GM18858 (cell line): ENCODE measurements at regions not wholly inside any gene's neighbourhood (a gene's known extent, or its start where the extent isn't known, plus 50 kb on each side); places are given as distances from the start of the nearest gene placed in this dataset.

Source experiments
- ATAC-seq: cut with Tn5 transposase; IDR thresholded peaks from one replicate; pipeline ENCODE4 v1.9.1; 2021; ENCODE audit not compliant: unreplicated experiment

DNA sequence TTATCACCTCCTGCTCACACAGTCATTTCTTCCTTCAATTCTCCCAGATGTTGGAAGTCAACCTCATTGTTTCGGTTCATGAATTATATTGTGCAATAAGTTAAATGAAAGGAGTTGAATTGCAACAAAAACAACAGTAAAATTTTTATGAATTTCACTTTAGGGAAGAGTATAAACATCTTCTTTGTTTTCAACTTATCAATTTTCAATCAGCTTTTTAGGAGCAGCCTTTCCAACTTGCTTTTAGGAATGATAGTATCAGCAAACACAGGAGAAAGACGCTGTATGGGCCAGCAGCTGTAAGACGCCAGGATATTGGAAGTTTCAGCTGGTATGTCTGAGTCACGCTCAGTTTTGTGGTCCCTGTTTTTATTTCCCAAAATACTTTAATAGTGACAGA, 132.5 kb upstream of the ARGLU1 start:
- no peak for ATAC-seq

DNA sequence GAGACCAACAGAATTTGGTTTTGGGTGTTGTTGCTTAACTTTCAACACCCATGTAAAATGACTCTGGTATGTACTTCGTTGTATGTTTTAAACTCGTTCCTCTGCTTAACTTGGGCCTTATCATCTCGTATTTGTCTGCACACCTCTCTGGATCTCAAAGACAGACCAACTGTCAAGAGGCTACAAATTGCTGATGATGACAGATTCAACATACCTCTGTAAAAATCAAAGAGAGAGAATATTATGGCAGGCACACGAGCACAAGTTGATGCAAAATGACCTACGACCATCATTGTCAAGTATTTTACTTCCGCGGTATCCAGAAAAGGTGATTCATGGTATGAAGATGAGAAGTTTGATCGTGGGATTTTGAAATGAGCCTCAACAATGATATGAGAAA, 132.1 kb upstream of the ARGLU1 start:
- no peak for ATAC-seq

DNA sequence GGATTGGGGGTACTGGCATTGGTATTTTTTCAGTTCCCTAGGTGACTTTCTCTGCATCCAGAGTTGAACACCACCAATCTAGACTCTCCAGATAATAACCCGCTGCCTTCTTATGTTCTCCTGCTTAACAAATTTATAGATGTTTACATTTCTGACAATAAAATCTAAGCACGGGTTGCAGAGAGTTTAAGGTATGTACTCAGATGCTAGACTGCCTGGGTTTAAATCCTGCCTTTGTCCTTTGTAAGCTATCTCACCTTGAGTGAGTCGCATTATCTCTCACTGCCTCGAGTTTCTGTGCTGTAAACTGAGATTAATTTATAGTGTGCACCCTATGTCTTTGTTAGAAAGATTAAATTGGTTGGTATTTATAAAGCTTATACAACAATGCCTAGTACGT, 131.4 kb upstream of the ARGLU1 start:
- no peak for ATAC-seq

DNA sequence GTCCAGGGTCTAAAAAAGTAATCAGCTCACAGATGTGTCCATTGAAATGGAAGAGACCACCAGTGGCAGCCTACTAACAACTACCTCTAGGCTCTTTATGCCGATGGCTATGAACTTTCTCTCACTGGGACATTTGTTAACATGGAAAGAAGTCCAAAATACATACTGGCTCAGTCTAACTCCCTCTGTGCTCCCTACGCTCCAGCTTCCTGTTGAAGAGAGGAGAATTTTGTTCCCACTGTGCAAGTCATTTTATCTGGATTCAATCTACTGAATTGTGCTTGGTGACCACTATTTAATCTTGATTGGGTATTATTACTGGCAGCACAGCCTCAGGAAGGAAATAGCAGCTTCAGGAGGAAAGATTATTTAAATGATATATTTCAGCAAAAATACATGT, 128.8 kb upstream of the ARGLU1 start:
- no peak for ATAC-seq

DNA sequence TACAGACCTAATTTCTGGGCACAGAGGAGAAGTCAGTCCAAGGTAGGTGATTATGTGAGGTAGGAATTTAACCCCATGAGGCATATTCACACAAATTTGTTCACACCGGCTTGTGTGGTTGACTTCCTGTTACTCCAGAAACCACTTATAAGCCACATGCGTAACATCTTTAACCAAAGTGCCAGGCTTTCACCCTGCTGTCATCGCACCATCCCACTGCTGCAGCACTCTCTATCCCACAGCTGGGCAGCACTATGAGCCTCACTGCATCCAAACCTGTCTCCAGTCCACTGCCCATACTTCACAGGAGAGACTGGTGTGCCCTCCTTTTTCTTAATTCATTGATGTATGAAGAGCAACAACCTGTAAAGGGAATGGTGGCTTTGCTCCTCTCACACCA, 128.2 kb upstream of the ARGLU1 start:
- no peak for ATAC-seq

DNA sequence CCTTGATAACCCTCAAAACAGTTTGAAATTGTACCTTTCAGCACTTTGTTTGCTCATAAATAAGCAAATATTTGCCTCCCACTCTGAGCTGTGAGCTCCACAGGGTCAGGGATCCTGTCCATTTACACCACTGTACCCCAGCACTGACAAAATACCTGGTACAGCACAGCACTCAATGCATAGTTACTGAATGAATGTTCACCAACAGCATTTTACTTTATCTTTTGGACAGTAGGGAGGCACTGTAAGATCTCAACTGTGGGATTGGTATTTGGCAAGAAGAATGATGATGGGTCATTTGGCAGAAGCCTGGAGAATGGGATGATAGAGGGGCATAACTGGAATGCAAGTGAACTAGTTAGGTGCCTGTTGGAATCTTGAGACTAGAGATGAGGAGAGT, 127.2 kb upstream of the ARGLU1 start:
- ATAC-seq, result no peak

DNA sequence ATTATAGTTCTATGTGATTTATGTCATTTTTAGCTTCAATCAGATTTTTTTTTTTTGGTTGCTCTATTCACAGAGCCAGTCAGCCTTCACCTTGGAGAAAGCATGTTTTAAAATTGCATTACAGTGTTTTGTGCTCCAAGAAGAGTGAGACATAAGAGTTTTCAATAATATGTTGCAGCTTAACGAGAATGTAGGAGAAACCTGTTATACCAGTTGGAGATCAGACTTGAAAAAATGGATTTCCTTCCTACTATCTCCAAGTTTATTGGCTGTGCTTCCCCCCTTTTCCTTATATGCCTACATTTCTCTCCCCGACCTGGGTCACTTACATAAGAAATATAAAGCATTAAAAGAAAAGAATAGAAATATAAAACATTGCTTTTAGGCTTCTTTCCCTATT, 123.9 kb upstream of the ARGLU1 start:
- ATAC-seq, result no peak

DNA sequence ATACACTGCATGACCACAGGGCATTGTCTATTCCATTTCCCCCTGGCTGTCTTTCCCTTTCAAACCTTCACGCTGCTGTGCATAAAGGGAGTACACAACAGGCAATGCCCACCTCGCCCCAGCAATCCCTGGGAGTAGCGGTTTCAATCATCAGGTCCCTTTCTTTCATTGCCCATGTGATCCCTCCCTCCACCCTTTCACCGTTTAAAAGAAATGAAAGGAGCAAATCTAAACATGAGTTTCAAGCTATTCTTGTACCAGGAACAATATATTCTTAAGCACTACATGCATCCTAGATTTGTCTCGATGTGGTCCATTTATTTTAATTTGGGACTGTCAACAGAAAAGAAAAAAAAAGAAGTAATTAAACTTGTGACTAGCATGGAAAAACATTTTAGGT, 123.4 kb upstream of the ARGLU1 start:
- no peak for ATAC-seq

DNA sequence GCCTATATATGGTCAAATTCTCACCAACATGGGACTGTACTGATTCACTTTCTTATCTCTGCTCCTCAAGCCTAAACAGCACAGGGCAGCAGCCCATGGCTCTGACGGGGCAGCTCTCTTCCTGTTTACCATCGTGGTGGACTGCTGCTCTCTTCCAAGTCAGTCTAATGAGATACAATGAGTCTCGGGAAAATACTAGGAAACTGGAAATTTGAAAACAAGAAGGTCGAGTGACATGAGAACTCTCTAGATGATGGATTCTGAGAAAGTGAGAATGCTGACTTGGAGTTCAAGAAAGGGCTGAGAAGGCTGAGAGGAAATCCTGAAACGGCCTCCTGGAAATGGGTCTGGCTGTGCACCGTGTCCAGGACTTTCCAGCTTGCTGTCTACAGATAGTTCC, 122.8 kb upstream of the ARGLU1 start:
- no peak for ATAC-seq

DNA sequence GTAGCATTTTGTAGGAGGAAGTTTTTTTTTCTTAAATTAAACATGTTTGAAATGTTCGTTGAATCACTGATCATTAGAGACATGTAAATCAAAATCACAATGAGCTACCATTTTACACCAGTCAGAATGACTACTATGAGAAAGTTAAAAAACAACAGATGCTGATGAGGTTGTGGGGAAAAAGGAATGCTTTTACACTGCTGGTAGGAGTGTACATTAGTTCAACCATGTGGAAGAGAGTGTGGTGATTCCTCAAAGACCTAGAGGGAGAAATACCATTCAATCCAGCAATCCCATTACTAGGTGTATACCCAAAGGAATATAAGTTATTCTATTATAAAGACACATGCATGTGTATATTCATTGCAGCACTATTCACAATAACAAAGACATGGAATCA, 122.0 kb upstream of the ARGLU1 start:
- no peak for ATAC-seq

DNA sequence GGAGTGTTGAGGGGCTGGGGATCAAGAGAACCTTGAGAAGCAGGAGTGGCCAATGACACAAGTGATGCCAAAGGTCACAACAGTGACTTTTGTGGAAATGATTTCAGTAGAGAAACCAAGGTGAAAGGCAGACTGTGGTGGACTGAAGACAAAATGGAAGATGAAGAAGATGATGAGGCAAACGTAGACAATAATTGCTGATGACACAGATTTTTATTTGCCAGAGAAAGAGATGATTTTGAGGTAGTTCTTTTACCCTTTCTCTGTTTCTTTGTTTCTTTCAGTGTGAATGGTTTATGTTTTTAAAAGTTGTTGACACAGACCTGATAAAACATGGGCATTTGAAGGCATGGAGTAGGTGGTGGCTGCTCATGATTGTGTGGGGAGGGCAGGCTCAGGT, 121.0 kb upstream of the ARGLU1 start:
- ATAC-seq, result no peak

DNA sequence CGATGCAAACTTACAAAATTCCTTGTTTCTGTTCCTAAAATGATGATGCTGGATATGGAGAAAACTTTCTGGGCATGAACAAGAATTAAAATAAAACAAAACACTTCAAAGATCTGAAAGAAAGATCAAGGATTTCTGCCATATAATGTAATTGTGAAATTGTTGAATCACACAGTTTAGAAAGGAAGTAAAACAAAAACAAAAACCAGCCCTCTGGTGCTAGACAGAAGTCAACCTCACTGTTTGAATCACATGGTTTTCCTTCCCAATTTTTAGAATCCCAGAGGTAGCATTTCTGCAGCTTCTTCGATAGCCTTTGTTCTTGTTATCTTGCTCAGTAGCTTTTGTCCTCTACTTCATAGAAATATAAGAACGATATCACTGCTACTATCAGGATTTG, 118.2 kb upstream of the ARGLU1 start:
- no peak for ATAC-seq

DNA sequence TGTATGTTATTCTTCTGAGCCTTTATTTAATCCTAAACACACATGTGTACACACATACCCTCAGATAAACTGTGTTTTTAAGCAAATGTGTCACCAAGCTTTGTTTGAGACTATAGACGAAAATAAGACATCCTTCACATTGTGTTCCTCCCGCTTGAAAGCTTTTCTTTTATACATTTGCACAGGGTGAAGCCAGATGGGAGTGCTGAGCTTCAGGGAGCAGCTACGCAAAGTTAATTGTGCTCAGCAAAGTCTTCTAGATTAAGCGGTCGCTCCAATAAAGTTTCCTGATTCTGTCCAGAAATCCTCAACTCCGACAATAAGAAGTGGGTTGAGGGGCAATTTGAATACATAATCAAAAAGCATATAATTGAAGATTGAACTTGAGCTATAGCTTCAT, 117.2 kb upstream of the ARGLU1 start:
- ATAC-seq, result no peak

DNA sequence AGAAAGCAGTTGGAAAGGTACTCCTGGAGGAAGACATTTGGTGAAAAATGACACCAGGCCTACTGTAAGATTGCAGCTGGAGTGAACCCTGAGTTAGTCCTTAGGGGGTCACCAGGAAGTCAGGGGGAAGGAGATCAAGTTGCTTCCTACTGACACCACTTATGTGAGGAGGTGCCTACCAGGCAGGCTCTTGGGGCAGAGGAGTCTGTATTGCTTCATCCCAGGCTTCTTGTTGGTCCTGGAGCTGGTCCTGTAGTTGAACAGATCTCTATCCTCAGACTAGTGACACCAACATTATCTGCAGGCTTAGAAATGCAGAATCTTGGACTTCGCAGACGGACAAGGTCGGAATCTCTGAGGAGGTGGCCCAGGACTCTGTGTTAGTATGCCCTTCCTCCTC, 116.0 kb upstream of the ARGLU1 start:
- no peak for ATAC-seq

DNA sequence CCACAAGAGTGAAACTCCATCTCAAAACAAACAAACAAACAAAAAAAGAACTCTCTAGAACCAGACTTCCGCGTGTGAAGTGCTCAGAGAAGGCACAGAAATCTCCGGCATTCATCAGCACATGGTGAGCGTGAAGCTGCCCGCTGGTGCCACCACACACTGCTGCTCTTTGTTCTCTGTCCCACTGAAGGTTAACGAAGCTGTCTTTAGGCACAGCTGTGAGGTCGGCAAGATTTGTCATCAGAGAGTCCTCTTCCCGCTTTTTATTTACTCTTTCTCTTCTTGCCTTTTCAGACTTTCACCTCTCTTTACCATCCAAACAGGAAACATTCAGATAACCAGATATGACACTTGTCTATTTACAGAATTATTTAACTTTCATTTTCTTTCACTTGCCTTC, 115.2 kb upstream of the ARGLU1 start:
- no peak for ATAC-seq

DNA sequence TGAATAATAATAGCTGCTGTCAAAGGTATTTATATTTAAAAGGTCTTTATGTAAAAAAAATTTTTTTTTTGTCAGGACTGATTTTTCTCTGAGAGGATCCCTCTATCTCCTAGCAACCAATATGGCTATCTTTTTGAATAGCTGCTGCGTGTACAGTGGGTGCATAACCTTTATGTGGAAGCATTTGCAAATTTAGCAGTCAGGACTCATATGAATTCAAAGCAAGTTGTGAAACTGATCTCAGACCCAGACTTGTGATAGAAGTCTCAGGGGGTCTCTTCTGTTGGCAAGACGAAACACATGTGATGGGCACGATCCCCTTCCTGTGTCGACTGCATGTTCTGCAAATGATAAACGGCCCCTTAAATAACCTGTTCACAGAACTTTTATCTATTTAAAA, 114.1 kb upstream of the ARGLU1 start:
- ATAC-seq, result no peak

DNA sequence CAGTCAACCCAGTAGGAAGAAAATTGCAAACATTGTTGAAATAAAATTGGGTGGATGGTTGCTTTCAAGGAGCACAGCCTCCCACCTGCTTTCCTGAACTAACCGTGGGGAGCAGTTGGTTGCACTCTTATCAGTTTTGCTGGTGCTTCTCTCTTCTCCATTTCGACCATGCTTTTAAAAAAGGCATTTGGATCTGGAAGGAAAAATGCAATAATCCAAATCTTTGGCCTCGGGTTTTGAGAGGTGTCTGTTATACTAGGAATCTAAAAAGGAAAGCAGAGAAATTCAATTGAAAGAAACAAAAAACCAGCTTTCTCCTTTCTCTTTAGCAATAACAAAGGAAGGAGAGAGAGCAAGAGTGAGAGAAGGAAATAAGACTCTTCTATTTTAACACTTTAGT, 113.6 kb upstream of the ARGLU1 start:
- no peak for ATAC-seq

DNA sequence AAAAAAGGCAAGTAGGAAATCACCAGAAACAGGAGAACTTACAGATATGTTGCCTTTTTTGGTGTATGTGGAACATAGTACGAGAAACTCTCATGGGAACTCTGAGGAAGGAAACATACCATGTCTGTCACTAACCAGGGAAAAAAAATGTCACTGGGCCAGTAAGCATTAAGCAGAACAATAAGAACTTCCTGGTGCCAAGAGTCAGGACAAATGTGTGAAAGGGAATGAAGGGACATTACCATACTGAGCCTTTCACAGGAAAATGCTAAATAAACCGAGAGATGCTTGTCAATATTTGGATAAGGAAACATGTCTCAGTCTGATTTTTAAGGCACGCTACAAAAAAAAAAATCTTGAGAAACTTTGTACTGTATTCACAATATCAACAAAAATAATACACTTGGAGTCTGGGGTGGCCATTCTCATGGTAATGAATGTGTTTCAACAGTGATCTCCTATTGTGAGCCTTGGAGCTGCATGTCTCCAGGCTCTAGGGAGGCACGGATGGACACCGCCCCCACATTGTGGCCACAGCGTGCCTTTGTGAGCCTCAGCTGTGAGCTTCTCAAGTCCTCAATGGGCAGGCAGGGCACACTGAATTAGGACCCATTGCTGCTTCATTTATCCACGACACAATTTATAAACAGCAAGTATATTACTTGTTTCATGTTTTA, 113.0 kb upstream of the ARGLU1 start:
- ATAC-seq, result no peak

DNA sequence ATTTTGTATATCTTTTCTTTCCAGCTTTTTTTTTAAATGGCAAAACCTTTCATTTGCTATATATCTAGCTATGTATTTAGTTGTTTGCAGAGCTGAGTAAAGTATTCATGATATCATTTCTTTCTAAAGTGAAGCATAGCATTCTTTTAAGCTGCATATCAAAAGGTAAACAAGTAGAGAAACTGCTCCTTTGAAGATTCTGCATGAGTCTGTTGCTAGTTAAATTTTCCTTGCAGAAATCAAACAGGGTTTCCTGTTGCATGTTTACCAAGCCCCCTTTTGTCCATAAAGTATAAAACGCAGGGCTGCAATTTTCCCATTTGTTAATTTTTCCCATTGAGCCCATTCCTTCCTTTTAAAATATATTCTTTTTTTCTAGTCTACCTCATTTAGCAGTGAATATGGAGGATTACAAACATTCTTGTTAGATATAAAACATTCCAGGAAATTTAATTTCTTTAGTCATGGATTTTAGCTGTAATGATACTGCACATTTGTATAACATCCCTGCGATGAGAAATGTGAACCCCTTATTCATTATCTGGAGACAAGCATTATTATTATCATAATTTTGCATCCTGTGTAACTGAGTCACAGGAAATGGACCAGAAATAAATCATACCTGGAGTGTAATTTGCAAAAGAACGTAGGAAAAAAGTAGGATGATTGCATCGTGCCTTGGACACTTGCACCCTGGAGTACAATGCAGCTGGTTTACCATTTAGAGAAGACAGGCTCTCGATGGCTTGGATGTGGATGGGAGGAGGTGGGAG, 110.9 kb upstream of the ARGLU1 start:
- no peak for ATAC-seq

DNA sequence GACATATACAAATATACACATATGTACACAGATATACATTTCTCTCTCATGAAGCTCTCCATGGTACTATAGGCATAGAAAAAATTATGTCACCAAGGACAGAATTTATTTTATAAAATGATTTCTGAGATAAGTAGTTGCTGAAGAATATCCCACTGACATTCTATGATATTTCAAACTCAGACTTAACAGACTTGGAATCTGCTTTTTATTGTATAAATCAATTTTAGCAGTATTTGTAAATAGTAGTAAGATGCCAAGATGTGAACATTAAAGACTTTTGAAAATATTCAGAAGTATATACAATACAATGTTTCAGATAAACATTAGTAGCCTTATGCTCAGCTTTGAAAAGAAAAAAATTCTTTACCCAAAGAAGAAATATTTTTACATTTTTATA, 107.4 kb upstream of the ARGLU1 start:
- no peak for ATAC-seq

DNA sequence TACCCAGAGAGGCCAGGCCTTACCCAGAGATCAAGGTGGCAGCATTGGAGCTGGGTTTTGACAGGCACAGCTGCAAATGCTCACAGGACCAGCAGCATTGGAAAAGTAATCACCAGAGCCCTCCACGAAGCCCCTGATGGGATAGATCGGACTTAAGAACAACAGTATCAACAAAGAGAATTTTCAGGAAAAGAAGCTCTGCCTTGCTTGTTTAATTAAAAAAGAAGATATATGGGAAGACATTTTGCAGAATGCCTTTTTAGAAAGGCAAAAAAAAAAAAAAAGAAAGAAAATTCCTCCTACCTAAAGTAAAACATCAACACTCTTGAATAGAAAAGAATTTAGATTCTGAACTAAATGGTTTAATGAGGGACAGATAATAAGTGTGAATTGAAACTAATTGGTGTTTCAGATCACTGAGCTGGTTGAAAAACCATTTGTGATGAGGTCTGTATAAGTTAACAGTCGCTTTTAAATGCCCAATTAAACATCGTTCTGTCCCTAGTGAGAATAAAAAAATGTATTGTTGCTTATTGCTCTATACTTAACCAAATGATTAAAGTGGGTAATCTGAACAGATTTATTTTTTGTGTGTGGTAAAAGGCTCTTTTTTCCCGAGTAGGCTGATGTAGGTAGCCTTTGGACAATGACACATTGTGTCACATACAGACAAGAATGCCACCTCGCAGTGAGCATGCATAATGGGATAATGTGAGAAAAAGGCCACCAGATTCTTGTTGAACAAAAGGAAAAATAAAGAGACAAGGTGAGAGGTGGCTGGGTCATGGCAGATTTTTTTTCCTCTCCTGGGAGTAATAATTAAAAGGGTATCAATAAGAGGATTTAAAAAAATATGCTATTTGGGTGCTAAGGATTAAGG, 93.0 kb upstream of the ARGLU1 start:
- no peak for ATAC-seq

DNA sequence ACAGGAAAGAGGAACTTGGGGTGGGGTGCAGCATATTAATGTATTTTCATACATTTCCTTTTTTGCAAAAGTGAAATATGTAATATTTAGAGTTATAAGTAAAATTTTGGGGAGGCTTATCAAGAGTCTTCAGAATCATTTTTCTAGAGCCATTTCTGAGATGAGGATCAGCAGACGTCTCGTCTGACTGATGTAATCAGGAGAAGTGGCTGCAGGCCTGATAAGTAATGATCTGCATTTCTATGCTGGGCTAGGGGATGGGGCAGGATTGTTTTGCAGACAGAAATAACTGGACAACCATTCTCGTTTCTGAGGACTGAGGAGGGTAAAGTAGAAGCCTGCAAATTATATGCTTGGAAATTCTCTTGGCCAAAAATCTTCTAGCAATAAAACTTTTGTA, 89.2 kb upstream of the ARGLU1 start:
- no peak for ATAC-seq
